GM18511 (cell line): ENCODE measurements at regions not wholly inside any gene's neighbourhood (a gene's known extent, or its start where the extent isn't known, plus 50 kb on each side); places are given as distances from the start of the nearest gene placed in this dataset.

Experiments used
- ATAC-seq: cut with Tn5 transposase; IDR thresholded peaks from one replicate; pipeline ENCODE4 v1.9.1; 2021; ENCODE audit warnings: mild to moderate bottlenecking, moderate library complexity; ENCODE audit not compliant: unreplicated experiment

DNA sequence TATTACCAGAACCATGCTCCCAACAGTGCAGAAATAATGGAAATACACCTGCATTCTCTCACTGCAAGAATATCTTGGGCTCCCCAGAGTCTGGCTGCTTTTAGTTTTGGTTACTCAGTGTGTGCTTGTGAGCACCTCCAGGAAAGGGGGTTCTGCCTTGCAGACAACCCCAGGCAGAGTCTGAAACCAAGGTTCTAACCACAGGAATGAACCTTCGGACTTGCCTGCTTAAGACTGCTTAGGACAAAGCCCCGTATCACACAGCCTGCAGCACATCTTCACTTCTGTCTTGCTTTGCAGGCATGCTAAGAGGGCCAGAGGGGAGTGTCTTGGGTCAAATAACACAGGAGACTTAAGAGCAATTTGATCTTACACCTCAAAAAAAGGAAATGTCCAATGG, 94.8 kb upstream of the SPATA31C2 start:
- ATAC-seq, result no peak

DNA sequence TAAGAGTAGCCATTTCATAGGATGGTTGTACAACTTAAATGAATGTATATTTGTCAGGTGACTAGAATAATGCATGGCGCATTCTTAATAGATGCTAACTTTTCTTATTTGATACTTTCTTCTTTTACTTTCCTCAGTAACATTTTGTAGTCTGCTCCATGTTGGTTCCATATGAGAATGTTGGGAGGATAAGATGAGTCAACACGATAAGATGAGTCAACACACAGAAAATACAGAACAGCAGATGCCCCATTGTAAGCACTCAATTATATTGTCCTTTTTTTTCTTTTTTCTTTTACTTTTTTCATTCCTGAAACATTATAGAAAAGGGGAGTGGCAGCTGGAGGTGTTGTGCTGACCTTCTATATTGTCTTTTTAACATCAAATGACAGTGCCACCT, 92.3 kb upstream of the SPATA31C2 start:
- no peak for ATAC-seq

DNA sequence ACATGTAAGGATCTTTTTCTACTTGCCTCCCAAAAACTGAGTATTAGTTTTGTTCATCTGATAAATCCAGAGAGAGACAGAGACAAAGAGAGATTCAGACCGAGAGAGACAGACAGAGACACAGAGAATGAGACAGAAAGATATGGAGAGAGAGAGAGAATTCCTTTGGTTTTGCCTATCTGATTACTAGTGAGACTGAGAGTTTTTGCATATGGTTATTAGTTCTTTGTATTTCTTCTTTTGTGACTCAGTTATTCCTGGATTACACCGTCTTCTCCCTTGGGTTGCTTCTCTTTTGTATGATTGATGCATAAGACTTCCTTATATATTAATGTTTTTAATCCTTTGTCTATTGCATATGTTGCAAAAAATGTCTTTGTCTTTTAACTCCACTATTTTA, 91.2 kb upstream of the SPATA31C2 start:
- ATAC-seq, result no peak

GRCh38 chr9:88224938-88225337, 86.7 kb upstream of the SPATA31C2 start:
- ATAC-seq, result no peak

GRCh38 chr9:88221105-88221504, 82.8 kb upstream of the SPATA31C2 start:
- ATAC-seq, result no peak

- ATAC-seq, result no peak
Observed at GRCh38 chr9:88220652-88221051, 82.4 kb upstream of the SPATA31C2 start.

GRCh38 chr9:88219601-88220000, 81.3 kb upstream of the SPATA31C2 start:
- no peak for ATAC-seq

DNA sequence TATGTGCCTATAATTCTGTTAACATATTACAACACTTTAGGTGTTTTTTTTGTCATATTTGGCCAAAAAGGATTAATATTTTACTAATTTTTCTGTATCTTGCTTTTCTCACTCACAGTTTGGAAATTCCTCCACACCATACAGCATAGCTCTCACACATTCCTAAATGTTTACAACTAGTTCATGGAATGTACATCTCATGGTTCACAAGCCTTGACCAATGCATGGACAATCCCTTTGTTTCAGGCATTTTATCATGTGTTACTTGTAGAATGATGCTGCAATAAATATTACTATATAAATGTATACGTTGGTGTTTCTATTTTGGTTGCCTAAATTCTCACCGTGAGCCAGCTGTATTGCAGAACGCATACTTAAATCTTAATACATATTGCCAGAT, 80.5 kb upstream of the SPATA31C2 start:
- no peak for ATAC-seq

DNA sequence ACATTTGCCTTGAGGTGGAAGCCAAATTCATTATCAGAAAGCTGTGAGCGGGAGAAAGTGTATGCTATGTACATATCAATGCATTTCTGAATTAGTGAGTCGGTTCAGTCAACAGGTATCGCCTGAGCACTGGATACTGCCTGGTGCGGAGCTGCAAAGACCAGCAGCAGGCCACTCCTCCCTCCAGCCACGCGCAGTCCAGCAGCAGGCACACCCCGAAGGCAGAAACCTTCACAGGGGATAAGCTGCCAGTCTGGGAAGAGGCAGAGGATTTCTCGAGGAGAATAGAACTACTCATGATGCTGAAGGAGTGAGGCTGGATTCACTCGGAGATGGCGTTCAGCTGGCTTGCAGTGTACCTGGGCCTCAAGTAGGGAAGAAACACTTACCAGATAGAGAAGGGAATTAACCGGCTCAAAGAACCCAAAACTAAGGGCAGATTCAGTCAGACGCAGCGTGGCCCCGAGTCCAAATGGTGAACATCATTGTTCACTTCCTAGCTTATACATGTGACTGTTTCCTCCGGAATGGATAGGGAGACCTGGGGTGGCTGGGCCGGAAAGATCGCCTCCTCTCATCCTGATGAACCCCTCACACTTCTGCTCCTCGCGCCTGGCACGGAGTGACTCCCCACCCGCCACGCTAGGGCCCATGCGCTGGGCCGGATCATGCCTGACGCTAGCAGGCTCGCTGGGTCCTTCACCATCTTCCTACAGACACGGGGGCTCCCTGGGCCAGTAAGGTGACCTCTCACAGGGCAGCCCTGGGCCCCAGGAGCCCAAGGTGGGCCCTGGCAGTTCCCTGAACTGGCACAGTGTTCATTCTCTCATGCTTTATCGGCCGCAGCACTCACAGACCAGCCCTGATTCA, 78.1 kb upstream of the SPATA31C2 start:
- ATAC-seq, result no peak

- no peak for ATAC-seq
Observed at GRCh38 chr9:88215196-88216125, 77.2 kb upstream of the SPATA31C2 start.

DNA sequence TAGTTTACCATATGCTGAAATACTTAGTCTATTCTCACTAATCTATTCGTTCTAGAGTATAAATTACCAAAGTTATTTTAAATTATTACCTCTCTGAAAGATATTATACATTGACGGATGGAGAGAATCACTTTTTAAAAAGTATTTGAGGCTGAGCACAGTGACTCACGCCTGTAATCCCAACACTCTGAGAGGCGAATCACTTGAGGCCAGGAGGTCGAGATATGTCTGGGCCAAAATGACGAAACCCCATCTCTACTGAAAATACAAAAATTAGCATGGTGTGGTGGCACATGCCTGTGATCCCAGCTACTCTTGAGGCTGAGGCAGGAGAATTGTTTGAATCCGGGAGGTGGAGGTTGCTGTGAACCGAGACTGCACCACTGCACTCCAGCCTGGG, 64.0 kb upstream of the SPATA31C2 start:
- ATAC-seq, result no peak

DNA sequence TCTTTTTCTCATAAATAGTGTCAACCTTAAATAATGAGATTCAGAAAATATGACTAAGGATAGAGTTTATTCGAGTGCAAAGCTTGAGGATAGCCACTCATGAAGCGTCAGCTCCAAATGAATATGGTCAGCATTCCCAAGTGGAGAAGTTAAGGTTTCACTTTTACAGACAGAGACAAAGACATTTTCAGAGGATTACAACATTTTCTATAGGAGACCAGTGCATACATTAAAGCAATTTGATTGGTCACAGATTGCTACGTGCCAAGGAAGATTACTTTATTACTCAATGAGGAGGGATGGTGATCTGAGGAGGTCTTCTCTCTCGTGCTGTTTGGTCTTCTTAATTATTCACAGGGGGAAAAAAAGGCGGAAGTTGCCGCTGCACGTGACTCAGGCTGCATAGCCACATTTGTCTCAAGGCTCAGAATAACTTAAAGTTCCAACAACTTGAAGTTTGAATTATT, 60.1 kb upstream of the SPATA31C2 start:
- no peak for ATAC-seq

- ATAC-seq, result no peak
Observed at GRCh38 chr9:88197781-88198340, 59.6 kb upstream of the SPATA31C2 start.

GRCh38 chr9:88197016-88197415, 58.7 kb upstream of the SPATA31C2 start:
- ATAC-seq, result no peak

GRCh38 chr9:88196142-88196790, 58.0 kb upstream of the SPATA31C2 start:
- no peak for ATAC-seq

DNA sequence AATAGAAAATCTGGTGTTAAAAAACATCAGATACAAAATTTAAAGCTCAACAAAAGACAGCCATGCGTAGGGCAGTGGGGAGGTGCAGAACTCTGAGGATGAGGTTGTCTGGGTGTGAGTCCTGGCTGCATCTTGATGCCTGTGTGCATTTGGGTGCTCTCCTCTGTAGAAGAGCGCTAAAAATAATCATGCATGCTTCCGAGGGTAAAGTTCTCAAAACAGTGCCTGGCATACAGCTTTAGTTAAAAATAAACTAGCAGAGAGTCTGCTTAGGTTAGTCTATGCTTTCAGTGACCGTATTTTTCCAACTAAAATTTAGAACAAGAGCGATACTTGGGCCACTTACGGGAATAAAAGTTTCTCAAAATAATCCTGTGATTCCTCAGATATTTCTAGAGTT, 55.5 kb upstream of the SPATA31C2 start:
- ATAC-seq, result no peak

GRCh38 chr9:88191456-88191855, 53.2 kb upstream of the SPATA31C2 start:
- ATAC-seq, result no peak

- ATAC-seq, result no peak
Observed at GRCh38 chr9:88189371-88189770, 51.1 kb upstream of the SPATA31C2 start.
